WERI-Rb-1 (cell line): ENCODE measurements at regions not wholly inside any gene's neighbourhood (a gene's known extent, or its start where the extent isn't known, plus 50 kb on each side); places are given as distances from the start of the nearest gene placed in this dataset.
"Not testable (repeated sequence)": the region's sequence is repeated elsewhere in the genome, so short reads cannot be mapped to it uniquely, and the experiment has no call there.

Experiments used
- DNase-seq: peaks from one replicate; pipeline ENCODE4 v3.0.0-alpha.2; 2020
- H3K27ac ChIP-seq: fragments of 250-450 bp; sonication (Bioruptor Pico); 2 replicates; pipeline ENCODE4 v1.5.1; 2020; ENCODE audit warnings: mild to moderate bottlenecking, moderate library complexity
- H3K27me3 ChIP-seq: fragments of 250-450 bp; sonication (Bioruptor Pico); 2 replicates; pipeline ENCODE4 v1.5.1; 2021; ENCODE audit warnings: mild to moderate bottlenecking, low read depth, moderate library complexity; ENCODE audit not compliant: insufficient read depth, severe bottlenecking
- H3K36me3 ChIP-seq: fragments of 250-450 bp; sonication (Bioruptor Pico); 2 replicates; pipeline ENCODE4 v1.5.1; 2020; ENCODE audit warnings: mild to moderate bottlenecking, moderate library complexity
- H3K4me3 ChIP-seq: 2 replicates; pipeline ENCODE4 v1.5.1; 2011; ENCODE audit warnings: low read depth, mild to moderate bottlenecking, control low read depth, low read length
- H3K9me3 ChIP-seq: fragments of 250-450 bp; sonication (Bioruptor Pico); 2 replicates; pipeline ENCODE4 v1.5.1; 2021; ENCODE audit warnings: mild to moderate bottlenecking, moderate library complexity; ENCODE audit not compliant: severe bottlenecking
- TF ChIP-seq, protein P1 (sequence below): IDR thresholded peaks from 2 replicates; pipeline ENCODE4 v1.5.1; 2011; ENCODE audit warnings: low read depth, mild to moderate bottlenecking, control low read depth, inconsistent platforms, low read length

DNA sequence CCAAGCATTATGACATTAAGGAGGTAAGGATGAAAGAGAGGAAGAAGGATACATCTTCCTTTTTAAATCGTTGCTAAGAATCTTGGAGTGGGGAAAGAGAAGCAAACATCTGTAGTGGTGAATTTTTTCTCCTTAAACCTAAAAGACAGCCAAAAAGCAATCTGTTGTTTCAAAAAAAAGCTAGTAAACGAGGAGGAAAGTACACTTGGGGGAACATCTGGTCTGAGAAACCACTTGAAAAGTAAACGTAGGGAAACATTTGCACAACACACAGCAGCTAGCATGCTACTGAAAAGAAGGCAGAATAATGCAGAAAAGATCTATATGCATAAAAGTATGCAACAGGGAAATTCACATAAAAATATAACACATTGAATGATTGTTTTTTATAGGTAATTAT, 1485.6 kb downstream of the PCDH19 start:
- Histone ChIP-seq H3K27ac (no peak overlapping the region), H3K36me3 (no peaks in the 10 kb centered on the region), H3K4me3 (no peak overlapping the region), H3K27me3 (no peaks in the 10 kb centered on the region), H3K9me3 (no peaks in the 10 kb centered on the region)
- DNase-seq, result no peak
- TF ChIP-seq, protein P1, sequence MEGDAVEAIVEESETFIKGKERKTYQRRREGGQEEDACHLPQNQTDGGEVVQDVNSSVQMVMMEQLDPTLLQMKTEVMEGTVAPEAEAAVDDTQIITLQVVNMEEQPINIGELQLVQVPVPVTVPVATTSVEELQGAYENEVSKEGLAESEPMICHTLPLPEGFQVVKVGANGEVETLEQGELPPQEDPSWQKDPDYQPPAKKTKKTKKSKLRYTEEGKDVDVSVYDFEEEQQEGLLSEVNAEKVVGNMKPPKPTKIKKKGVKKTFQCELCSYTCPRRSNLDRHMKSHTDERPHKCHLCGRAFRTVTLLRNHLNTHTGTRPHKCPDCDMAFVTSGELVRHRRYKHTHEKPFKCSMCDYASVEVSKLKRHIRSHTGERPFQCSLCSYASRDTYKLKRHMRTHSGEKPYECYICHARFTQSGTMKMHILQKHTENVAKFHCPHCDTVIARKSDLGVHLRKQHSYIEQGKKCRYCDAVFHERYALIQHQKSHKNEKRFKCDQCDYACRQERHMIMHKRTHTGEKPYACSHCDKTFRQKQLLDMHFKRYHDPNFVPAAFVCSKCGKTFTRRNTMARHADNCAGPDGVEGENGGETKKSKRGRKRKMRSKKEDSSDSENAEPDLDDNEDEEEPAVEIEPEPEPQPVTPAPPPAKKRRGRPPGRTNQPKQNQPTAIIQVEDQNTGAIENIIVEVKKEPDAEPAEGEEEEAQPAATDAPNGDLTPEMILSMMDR, result no peak

DNA sequence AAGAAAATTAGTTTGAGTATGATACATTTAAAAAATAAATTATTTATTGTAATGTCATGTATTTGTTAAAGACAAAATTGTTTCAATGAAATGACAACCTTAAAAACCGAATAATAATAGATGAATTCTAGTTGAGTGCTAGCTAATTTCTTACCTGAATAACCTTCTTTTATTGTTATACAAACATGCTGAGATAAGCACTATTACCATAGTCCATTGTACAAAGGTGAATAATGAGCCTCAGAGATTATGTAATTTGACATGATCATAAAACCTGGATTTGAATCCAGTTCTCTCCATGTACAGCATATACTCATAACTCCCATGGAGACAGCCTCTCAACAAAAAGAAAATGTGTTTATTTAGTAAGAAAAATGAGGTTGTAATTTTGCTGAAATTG, 1512.9 kb downstream of the PCDH19 start:
- Histone ChIP-seq H3K27ac (no peak overlapping the region), H3K4me3 (no peak overlapping the region), H3K27me3 (peaks cover 8% of the 10 kb centered on the region), H3K9me3 (no peaks in the 10 kb centered on the region), H3K36me3 (no peaks in the 10 kb centered on the region)
- no peak for DNase-seq
- TF ChIP-seq, protein P1, result no peak

DNA sequence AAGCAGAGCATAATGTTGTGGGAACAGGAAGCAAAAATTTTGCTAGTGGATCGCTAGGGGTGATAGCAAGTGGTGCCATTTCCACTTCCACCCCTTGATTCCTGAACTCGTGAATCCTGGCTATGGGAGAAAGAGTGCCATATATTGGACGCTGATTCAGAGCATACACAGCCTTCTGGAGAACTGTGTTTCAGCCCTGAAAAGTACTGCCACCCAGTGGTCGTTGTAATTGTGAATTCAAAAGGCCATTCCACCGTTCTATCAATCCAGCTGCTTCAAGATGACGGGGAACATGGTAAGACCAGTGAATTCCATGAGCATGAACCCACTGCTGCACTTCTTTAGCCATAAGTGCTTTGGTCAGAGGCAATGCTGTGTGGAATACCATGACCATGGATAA, 1559.4 kb downstream of the PCDH19 start:
- TF ChIP-seq, protein P1, result peak; percentile 33; the same call in 1 of the 2 replicates
- DNase-seq, result peak; percentile 17
- H3K27me3 ChIP-seq, H3K4me3 ChIP-seq, H3K9me3 ChIP-seq, H3K36me3 ChIP-seq, H3K27ac ChIP-seq: not testable (repeated sequence)
